ENCODE measurements at regions not wholly inside any gene's neighbourhood (a gene's known extent, or its start where the extent isn't known, plus 50 kb on each side); places are given as distances from the start of the nearest gene placed in this dataset.
"Not testable (repeated sequence)": the region's sequence is repeated elsewhere in the genome, so short reads cannot be mapped to it uniquely, and the experiment has no call there.

GRCh38 chr3:8112587-8112986 is 389.0 kb upstream of the LMCD1 start:
- no peak for DNase-seq (ENCODE audit: low read depth in 3 of 3, low spot score in 1 of 3)

GRCh38 chr3:8113626-8114025 is 388.0 kb upstream of the LMCD1 start:
- DNase-seq (ENCODE audit: low read depth in 3 of 3, low spot score in 1 of 3), result no peak

- no peak for DNase-seq (ENCODE audit: low read depth in 3 of 3, low spot score in 1 of 3)
Measured at GRCh38 chr3:8128686-8129085, 372.9 kb upstream of the LMCD1 start.

- DNase-seq (ENCODE audit: low read depth in 3 of 3, low spot score in 1 of 3), result no peak
Measured at GRCh38 chr3:8136553-8136952, 365.1 kb upstream of the LMCD1 start.

GRCh38 chr3:8143186-8143585 is 358.4 kb upstream of the LMCD1 start:
- no peak for DNase-seq (ENCODE audit: low read depth in 3 of 3, low spot score in 1 of 3)

- DNase-seq (ENCODE audit: low read depth in 3 of 3, low spot score in 1 of 3), result no peak
Measured at GRCh38 chr3:8145661-8146060, 356.0 kb upstream of the LMCD1 start.

GRCh38 chr3:8147711-8148110 is 353.9 kb upstream of the LMCD1 start:
- DNase-seq (ENCODE audit: low read depth in 3 of 3, low spot score in 1 of 3), result no peak

GRCh38 chr3:8152821-8153418 is 348.7 kb upstream of the LMCD1 start:
- no peak for DNase-seq (ENCODE audit: low read depth in 3 of 3, low spot score in 1 of 3)

GRCh38 chr3:8153800-8154199 is 347.8 kb upstream of the LMCD1 start:
- DNase-seq (ENCODE audit: low read depth in 3 of 3, low spot score in 1 of 3), result no peak

GRCh38 chr3:8154617-8155016 is 347.0 kb upstream of the LMCD1 start:
- DNase-seq (ENCODE audit: low read depth in 3 of 3, low spot score in 1 of 3), result no peak

- DNase-seq (ENCODE audit: low read depth in 3 of 3, low spot score in 1 of 3), result no peak
Measured at GRCh38 chr3:8156138-8156537, 345.5 kb upstream of the LMCD1 start.

GRCh38 chr3:8156831-8157230 is 344.8 kb upstream of the LMCD1 start:
- DNase-seq (ENCODE audit: low read depth in 3 of 3, low spot score in 1 of 3), result no peak

- no peak for DNase-seq (ENCODE audit: low read depth in 3 of 3, low spot score in 1 of 3)
Measured at GRCh38 chr3:8157640-8158039, 344.0 kb upstream of the LMCD1 start.

- no peak for DNase-seq (ENCODE audit: low read depth in 3 of 3, low spot score in 1 of 3)
Measured at GRCh38 chr3:8164145-8164544, 337.5 kb upstream of the LMCD1 start.

GRCh38 chr3:8166014-8166413 is 335.6 kb upstream of the LMCD1 start:
- DNase-seq (ENCODE audit: low read depth in 3 of 3, low spot score in 1 of 3), result no peak

- no peak for DNase-seq (ENCODE audit: low read depth in 3 of 3, low spot score in 1 of 3)
Measured at GRCh38 chr3:8170971-8171508, 330.6 kb upstream of the LMCD1 start.

GRCh38 chr3:8173892-8174291 is 327.7 kb upstream of the LMCD1 start:
- DNase-seq (ENCODE audit: low read depth in 3 of 3, low spot score in 1 of 3), result no peak

GRCh38 chr3:8176759-8177483 is 324.7 kb upstream of the LMCD1 start:
- DNase-seq (ENCODE audit: low read depth in 3 of 3, low spot score in 1 of 3), result not testable (repeated sequence)

- DNase-seq (ENCODE audit: low read depth in 3 of 3, low spot score in 1 of 3), result not testable (repeated sequence)
Measured at GRCh38 chr3:8178516-8178915, 323.1 kb upstream of the LMCD1 start.

- no peak for DNase-seq (ENCODE audit: low read depth in 3 of 3, low spot score in 1 of 3)
Measured at GRCh38 chr3:8182904-8183303, 318.7 kb upstream of the LMCD1 start.

GRCh38 chr3:8183627-8184026 is 318.0 kb upstream of the LMCD1 start:
- no peak for DNase-seq (ENCODE audit: low read depth in 3 of 3, low spot score in 1 of 3)

GRCh38 chr3:8186213-8186612 is 315.4 kb upstream of the LMCD1 start:
- no peak for DNase-seq (ENCODE audit: low read depth in 3 of 3, low spot score in 1 of 3)

GRCh38 chr3:8187996-8188395 is 313.6 kb upstream of the LMCD1 start:
- DNase-seq (ENCODE audit: low read depth in 3 of 3, low spot score in 1 of 3), result no peak
